A673 (cell line): ENCODE measurements at regions not wholly inside any gene's neighbourhood (a gene's known extent, or its start where the extent isn't known, plus 50 kb on each side); places are given as distances from the start of the nearest gene placed in this dataset.

Source experiments
- EZH2 ChIP-seq: fragments of 200-600 bp; sonication (generic); IDR thresholded peaks from 2 replicates; pipeline ENCODE4 v1.6.1; 2017; ENCODE audit warnings: borderline replicate concordance, low read depth, mild to moderate bottlenecking, mixed read lengths, antibody characterized with exemption, low read length; ENCODE audit not compliant: poor library complexity, severe bottlenecking
- TF ChIP-seq, protein P1 (sequence below): fragments of 300-800, 200-600 bp; sonication (generic); conservative IDR thresholded peaks from 2 replicates; pipeline ENCODE4 v1.5.1; 2017; ENCODE audit warnings: low read depth, mild to moderate bottlenecking, antibody characterized with exemption, low read length, moderate library complexity, mixed read lengths

DNA sequence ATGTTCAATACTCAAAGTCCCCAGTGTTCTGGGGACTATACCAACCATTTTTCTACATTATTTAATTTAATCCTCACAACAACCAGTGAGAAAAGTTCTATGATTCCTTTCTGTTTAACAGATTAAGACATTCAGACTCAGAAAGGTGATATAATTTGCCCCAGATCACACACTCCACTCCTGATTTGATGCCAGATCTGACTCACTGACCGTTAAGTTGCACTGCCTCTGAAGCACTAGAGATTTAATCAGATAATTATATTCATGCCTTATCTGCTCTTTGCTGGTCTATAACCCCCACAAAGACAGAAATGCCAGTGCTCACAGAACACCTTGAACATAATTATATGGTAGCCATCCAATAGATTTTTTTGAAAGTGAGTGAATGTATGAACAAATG lies 501.0 kb downstream of the IGSF11 start:
- TF ChIP-seq, protein P1, sequence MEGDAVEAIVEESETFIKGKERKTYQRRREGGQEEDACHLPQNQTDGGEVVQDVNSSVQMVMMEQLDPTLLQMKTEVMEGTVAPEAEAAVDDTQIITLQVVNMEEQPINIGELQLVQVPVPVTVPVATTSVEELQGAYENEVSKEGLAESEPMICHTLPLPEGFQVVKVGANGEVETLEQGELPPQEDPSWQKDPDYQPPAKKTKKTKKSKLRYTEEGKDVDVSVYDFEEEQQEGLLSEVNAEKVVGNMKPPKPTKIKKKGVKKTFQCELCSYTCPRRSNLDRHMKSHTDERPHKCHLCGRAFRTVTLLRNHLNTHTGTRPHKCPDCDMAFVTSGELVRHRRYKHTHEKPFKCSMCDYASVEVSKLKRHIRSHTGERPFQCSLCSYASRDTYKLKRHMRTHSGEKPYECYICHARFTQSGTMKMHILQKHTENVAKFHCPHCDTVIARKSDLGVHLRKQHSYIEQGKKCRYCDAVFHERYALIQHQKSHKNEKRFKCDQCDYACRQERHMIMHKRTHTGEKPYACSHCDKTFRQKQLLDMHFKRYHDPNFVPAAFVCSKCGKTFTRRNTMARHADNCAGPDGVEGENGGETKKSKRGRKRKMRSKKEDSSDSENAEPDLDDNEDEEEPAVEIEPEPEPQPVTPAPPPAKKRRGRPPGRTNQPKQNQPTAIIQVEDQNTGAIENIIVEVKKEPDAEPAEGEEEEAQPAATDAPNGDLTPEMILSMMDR, result no peak
- no peak for TF ChIP-seq EZH2
